ENCODE measurements at regions not wholly inside any gene's neighbourhood (a gene's known extent, or its start where the extent isn't known, plus 50 kb on each side); places are given as distances from the start of the nearest gene placed in this dataset.

DNA sequence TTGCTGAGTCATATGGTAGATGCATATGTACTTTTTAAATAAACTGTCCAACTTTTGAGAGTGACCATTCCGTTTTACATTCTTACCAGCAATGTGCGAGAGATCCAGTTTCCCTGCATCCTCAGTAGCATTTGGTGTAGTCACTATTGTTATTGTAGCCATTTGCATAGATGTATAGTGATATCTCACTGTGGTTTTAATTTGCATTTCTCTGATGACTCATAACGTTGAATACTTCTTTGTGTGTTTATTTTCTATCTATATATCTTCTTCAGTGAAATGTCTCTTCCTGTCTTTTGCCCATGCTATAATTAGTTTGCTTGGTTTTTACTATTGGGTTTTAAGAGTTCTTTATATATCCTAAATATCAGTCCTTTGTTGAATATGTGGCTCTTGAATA, 255.7 kb upstream of the GRM7 start:
- Histone ChIP-seq H3K36me3 (ENCODE audit: control insufficient read depth in 2 of 2, insufficient read depth in 2 of 2, low read length in 2 of 2) (no peaks in the 10 kb centered on the region), H3K9ac (ENCODE audit: low read depth in 1 of 2, low read length in 2 of 2) (no peak overlapping the region), H3K4me1 (ENCODE audit: control insufficient read depth in 2 of 2, insufficient read depth in 2 of 2, low read length in 2 of 2) (peaks cover 0 to 4% of the 10 kb centered on the region in 2 donors), H3K27me3 (ENCODE audit: control insufficient read depth in 2 of 2, insufficient read depth in 2 of 2, low read length in 2 of 2) (no peaks in the 10 kb centered on the region), H3K4me3 (ENCODE audit: low read length in 2 of 2) (no peak overlapping the region), H3K27ac (ENCODE audit: low read depth in 2 of 2, low read length in 2 of 2) (no peak overlapping the region), H3K9me3 (ENCODE audit: control insufficient read depth in 2 of 2, low read length in 2 of 2) (no peaks in the 10 kb centered on the region)

DNA sequence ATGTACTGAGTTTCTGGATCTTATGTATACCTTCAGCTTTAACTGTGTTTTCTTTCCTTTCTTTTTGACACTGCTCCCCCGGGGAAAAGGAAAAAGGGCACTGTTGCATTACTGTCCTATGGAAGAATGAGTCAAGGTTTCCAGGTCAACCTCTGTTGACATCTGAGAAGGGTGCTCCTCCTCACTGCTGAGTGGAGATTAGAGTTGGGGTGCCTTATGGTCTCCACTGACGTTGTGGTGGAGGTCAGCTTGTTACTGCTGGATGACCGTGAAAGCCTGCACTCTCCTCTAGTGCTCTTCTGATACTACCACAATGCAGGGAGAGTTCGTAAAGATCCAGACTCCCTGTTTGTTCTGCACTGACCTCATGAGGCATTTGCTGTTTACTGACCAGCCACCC, 252.1 kb upstream of the GRM7 start:
- Histone ChIP-seq H3K4me3 (ENCODE audit: low read length in 2 of 2) (no peak overlapping the region), H3K27me3 (ENCODE audit: control insufficient read depth in 2 of 2, insufficient read depth in 2 of 2, low read length in 2 of 2) (no peaks in the 10 kb centered on the region), H3K36me3 (ENCODE audit: control insufficient read depth in 2 of 2, insufficient read depth in 2 of 2, low read length in 2 of 2) (no peaks in the 10 kb centered on the region), H3K9ac (ENCODE audit: low read depth in 1 of 2, low read length in 2 of 2) (no peak overlapping the region), H3K4me1 (ENCODE audit: control insufficient read depth in 2 of 2, insufficient read depth in 2 of 2, low read length in 2 of 2) (peaks cover 0 to 4% of the 10 kb centered on the region in 2 donors), H3K27ac (ENCODE audit: low read depth in 2 of 2, low read length in 2 of 2) (no peak overlapping the region), H3K9me3 (ENCODE audit: control insufficient read depth in 2 of 2, low read length in 2 of 2) (no peaks in the 10 kb centered on the region)

DNA sequence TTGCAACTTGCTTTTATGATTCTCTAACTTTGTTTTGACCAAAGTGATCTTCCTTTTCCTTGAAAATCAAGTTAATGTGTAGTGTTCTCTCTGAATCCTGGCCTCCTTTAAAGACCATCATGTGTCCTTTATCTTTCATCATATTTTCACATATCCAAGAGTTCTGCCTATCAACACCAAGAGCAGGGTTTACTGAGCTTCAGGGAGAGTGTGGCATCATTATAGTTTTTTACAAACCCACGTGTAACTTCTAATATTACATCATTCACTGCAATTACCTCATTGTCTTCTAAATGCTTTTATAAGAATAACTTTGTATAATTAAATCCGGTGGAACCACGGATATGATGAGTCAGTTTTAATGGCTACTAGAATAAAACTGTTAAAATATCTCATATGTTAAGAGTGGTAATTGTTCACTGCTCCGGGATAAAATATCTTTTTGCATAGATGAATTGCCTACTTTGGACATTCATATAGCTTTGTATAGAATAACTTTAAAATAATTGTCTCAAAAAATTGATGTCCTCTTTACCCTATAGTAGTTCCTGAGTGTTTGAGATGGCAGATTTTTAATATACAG, 248.8 kb upstream of the GRM7 start:
- H3K27me3 ChIP-seq (ENCODE audit: control insufficient read depth in 2 of 2, insufficient read depth in 2 of 2, low read length in 2 of 2), result no peaks in the 10 kb centered on the region
- no peak overlapping the region for H3K27ac ChIP-seq (ENCODE audit: low read depth in 2 of 2, low read length in 2 of 2)
- H3K4me3 ChIP-seq (ENCODE audit: low read length in 2 of 2), result no peak overlapping the region
- no peaks in the 10 kb centered on the region for H3K9me3 ChIP-seq (ENCODE audit: control insufficient read depth in 2 of 2, low read length in 2 of 2)
- H3K9ac ChIP-seq (ENCODE audit: low read depth in 1 of 2, low read length in 2 of 2), result no peak overlapping the region
- peaks cover 0 to 4% of the 10 kb centered on the region in 2 donors for H3K4me1 ChIP-seq (ENCODE audit: control insufficient read depth in 2 of 2, insufficient read depth in 2 of 2, low read length in 2 of 2)
- H3K36me3 ChIP-seq (ENCODE audit: control insufficient read depth in 2 of 2, insufficient read depth in 2 of 2, low read length in 2 of 2), result no peaks in the 10 kb centered on the region

DNA sequence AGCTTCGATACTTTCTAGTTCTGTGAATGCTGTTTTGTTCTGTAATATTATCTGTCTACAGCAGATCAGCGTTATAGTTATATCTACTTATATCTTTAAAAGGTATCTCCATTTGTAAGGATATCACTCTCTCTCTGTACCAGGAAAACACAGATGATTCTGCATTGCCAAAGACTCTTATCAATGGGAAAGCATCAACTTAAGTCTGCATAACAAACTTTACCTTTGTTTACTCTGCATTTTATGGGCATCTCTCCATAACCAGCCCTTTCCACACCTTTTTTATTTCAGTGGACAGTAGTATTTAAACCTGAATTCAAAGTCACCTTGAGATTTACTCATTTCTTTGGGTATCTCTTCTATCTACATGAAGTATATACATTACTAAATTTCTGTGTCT, 238.7 kb upstream of the GRM7 start:
- no peak overlapping the region for H3K9ac ChIP-seq (ENCODE audit: low read depth in 1 of 2, low read length in 2 of 2)
- no peaks in the 10 kb centered on the region for H3K9me3 ChIP-seq (ENCODE audit: control insufficient read depth in 2 of 2, low read length in 2 of 2)
- H3K4me3 ChIP-seq (ENCODE audit: low read length in 2 of 2), result no peak overlapping the region
- no peaks in the 10 kb centered on the region for H3K36me3 ChIP-seq (ENCODE audit: control insufficient read depth in 2 of 2, insufficient read depth in 2 of 2, low read length in 2 of 2)
- no peak overlapping the region for H3K27ac ChIP-seq (ENCODE audit: low read depth in 2 of 2, low read length in 2 of 2)
- H3K4me1 ChIP-seq (ENCODE audit: control insufficient read depth in 2 of 2, insufficient read depth in 2 of 2, low read length in 2 of 2), result peaks cover 0 to 6% of the 10 kb centered on the region in 2 donors
- no peaks in the 10 kb centered on the region for H3K27me3 ChIP-seq (ENCODE audit: control insufficient read depth in 2 of 2, insufficient read depth in 2 of 2, low read length in 2 of 2)

DNA sequence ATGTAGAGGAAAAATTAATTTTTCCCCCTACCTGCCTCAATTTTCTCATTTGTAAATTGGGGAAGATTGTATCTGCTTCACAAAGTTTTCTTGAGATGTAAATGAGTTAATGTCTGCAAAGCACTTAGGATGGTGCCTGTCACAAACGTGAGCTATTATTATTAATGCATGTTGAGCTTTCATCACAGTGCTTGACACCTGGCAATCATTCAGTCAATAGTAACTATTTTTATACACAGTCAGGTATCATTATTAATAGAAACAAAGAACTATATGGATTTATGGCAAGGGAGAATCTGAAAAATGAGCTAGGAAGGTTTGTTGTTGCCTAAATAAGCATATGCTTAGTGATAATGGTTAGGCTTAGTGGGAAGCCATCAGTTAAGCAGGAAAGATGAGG, 238.2 kb upstream of the GRM7 start:
- peaks cover 0 to 6% of the 10 kb centered on the region in 2 donors for H3K4me1 ChIP-seq (ENCODE audit: control insufficient read depth in 2 of 2, insufficient read depth in 2 of 2, low read length in 2 of 2)
- no peak overlapping the region for H3K4me3 ChIP-seq (ENCODE audit: low read length in 2 of 2)
- no peaks in the 10 kb centered on the region for H3K27me3 ChIP-seq (ENCODE audit: control insufficient read depth in 2 of 2, insufficient read depth in 2 of 2, low read length in 2 of 2)
- H3K9ac ChIP-seq (ENCODE audit: low read depth in 1 of 2, low read length in 2 of 2), result no peak overlapping the region
- no peak overlapping the region for H3K27ac ChIP-seq (ENCODE audit: low read depth in 2 of 2, low read length in 2 of 2)
- H3K36me3 ChIP-seq (ENCODE audit: control insufficient read depth in 2 of 2, insufficient read depth in 2 of 2, low read length in 2 of 2), result no peaks in the 10 kb centered on the region
- no peaks in the 10 kb centered on the region for H3K9me3 ChIP-seq (ENCODE audit: control insufficient read depth in 2 of 2, low read length in 2 of 2)

DNA sequence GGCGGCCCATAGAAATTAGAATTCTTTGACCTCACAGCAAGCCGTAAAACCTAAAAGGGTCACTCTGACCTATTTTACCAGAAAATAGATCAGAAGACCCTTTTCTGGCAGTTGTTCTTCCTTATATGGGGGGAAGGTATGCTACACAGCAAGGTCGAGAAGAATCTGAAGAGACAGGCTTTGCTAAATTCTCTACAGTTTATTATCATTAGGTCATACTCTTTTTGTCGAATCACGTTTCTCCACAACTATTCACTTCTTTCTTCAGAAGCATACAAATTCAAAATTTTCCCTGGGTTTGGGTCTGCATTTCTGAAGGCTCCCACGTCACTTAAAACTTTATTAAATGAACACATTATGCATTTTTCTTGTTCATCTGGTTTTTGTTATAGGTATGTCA, 229.5 kb upstream of the GRM7 start:
- Histone ChIP-seq H3K27ac (ENCODE audit: low read depth in 2 of 2, low read length in 2 of 2) (no peak overlapping the region), H3K4me3 (ENCODE audit: low read length in 2 of 2) (no peak overlapping the region), H3K27me3 (ENCODE audit: control insufficient read depth in 2 of 2, insufficient read depth in 2 of 2, low read length in 2 of 2) (no peaks in the 10 kb centered on the region), H3K36me3 (ENCODE audit: control insufficient read depth in 2 of 2, insufficient read depth in 2 of 2, low read length in 2 of 2) (no peaks in the 10 kb centered on the region), H3K9me3 (ENCODE audit: control insufficient read depth in 2 of 2, low read length in 2 of 2) (no peaks in the 10 kb centered on the region), H3K4me1 (ENCODE audit: control insufficient read depth in 2 of 2, insufficient read depth in 2 of 2, low read length in 2 of 2) (no peaks in the 10 kb centered on the region), H3K9ac (ENCODE audit: low read depth in 1 of 2, low read length in 2 of 2) (no peak overlapping the region)

DNA sequence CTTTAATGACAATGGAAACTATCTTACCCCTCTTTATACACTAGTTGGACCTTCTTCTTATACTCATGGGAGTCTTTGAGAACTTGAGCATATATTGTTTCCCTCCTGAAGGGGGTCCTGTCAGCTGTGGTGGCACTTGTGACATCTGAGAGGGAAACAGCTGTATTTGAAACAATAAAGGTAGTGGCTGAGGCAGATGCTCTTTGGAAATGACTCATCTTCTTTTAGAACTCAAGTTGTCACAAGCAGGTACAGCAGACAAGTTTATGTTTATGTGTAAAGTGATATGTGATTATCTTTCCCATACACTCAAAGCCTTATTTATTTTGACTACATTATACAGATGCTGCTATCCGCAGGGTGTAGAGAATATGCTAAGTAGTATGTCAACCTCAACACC, 220.0 kb upstream of the GRM7 start:
- H3K4me3 ChIP-seq (ENCODE audit: low read length in 2 of 2), result no peak overlapping the region
- H3K27ac ChIP-seq (ENCODE audit: low read depth in 2 of 2, low read length in 2 of 2), result no peak overlapping the region
- no peaks in the 10 kb centered on the region for H3K4me1 ChIP-seq (ENCODE audit: control insufficient read depth in 2 of 2, insufficient read depth in 2 of 2, low read length in 2 of 2)
- H3K36me3 ChIP-seq (ENCODE audit: control insufficient read depth in 2 of 2, insufficient read depth in 2 of 2, low read length in 2 of 2), result no peaks in the 10 kb centered on the region
- no peaks in the 10 kb centered on the region for H3K9me3 ChIP-seq (ENCODE audit: control insufficient read depth in 2 of 2, low read length in 2 of 2)
- H3K27me3 ChIP-seq (ENCODE audit: control insufficient read depth in 2 of 2, insufficient read depth in 2 of 2, low read length in 2 of 2), result no peaks in the 10 kb centered on the region
- no peak overlapping the region for H3K9ac ChIP-seq (ENCODE audit: low read depth in 1 of 2, low read length in 2 of 2)

DNA sequence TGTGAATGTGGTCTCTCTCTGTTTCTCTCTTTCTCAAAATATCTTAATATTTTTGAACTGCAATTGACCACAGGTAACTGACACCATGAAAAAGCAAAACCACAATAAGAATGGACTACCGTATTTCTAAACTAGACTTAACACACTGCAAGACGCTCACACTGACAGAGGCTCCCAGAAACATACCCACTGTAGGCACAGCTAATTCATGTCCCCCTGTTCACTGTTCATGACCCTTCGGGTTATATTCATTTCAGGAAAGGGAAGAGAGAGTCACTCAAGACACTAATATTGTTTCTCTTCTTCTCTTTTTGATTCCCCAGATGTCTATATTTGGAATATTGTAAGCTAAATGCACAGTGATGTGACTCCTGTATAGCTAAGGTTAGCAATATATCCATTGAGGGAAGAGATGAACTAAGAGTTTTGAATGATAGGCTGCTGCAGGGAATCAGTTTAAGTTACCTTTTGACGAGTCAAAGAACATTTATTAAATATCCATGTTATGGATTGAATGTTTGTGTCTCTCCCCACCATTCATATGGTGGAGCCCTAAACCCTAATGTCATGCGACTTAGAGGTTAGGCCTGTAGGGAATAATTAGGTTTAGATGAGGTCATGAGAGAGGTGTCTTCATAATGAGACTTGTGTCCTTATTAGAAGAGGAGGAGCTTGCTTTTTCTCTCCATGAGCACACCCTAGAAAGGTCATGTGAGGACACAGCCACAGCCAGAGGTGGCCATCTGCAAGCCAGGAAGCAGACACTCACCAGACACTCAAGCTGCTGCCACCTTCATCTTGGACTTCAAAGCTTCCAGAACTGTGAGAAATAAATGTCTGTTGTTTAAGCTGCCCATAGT, 216.6 kb upstream of the GRM7 start:
- no peaks in the 10 kb centered on the region for H3K36me3 ChIP-seq (ENCODE audit: control insufficient read depth in 2 of 2, insufficient read depth in 2 of 2, low read length in 2 of 2)
- no peak overlapping the region for H3K4me3 ChIP-seq (ENCODE audit: low read length in 2 of 2)
- no peaks in the 10 kb centered on the region for H3K4me1 ChIP-seq (ENCODE audit: control insufficient read depth in 2 of 2, insufficient read depth in 2 of 2, low read length in 2 of 2)
- no peaks in the 10 kb centered on the region for H3K27me3 ChIP-seq (ENCODE audit: control insufficient read depth in 2 of 2, insufficient read depth in 2 of 2, low read length in 2 of 2)
- no peaks in the 10 kb centered on the region for H3K9me3 ChIP-seq (ENCODE audit: control insufficient read depth in 2 of 2, low read length in 2 of 2)
- no peak overlapping the region for H3K9ac ChIP-seq (ENCODE audit: low read depth in 1 of 2, low read length in 2 of 2)
- no peak overlapping the region for H3K27ac ChIP-seq (ENCODE audit: low read depth in 2 of 2, low read length in 2 of 2)

DNA sequence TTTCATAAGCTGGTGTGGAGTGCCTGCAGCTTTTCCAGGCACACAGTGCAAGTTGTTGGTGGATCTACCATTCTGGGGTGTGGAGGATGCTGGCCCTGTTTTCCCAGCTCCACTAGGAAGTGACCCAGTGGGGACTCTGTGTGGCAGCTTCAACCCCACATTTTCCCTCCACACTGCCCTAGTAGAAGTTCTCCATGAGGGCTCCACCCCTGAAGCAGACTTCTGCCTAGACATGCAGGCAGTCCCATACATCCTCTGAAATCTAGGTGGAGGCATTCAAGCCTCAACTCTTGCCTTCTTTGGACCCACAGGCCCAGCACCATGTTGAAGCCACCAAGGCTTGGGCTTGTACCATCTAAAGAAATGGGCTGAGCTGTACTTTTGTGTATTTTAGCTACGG, 206.2 kb upstream of the GRM7 start:
- Histone ChIP-seq H3K9me3 (ENCODE audit: control insufficient read depth in 2 of 2, low read length in 2 of 2) (peaks cover 0 to 10% of the 10 kb centered on the region in 2 donors), H3K4me3 (ENCODE audit: low read length in 2 of 2) (no peak overlapping the region), H3K4me1 (ENCODE audit: control insufficient read depth in 2 of 2, insufficient read depth in 2 of 2, low read length in 2 of 2) (peaks cover 0 to 2% of the 10 kb centered on the region in 2 donors), H3K36me3 (ENCODE audit: control insufficient read depth in 2 of 2, insufficient read depth in 2 of 2, low read length in 2 of 2) (no peaks in the 10 kb centered on the region), H3K9ac (ENCODE audit: low read depth in 1 of 2, low read length in 2 of 2) (no peak overlapping the region), H3K27ac (ENCODE audit: low read depth in 2 of 2, low read length in 2 of 2) (no peak overlapping the region), H3K27me3 (ENCODE audit: control insufficient read depth in 2 of 2, insufficient read depth in 2 of 2, low read length in 2 of 2) (no peaks in the 10 kb centered on the region)

DNA sequence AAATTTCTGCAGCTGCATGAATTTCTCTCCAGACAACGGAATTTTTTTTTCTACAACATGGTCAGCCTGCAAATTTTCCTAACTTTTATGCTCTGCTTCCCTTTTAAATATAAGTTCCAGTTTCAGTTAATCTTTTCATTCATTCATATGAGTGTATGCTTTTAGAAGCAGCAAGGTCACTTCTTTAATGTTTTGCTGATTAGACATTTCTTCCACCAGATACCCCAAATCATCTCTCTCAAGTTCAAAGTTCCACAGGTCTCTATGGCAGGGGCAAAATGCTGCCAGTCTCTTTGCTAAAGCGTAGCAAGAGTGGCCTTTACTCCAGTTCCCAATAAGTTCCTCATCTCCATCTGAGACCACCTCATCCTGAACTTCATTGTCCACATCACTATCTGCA, 205.6 kb upstream of the GRM7 start:
- no peaks in the 10 kb centered on the region for H3K36me3 ChIP-seq (ENCODE audit: control insufficient read depth in 2 of 2, insufficient read depth in 2 of 2, low read length in 2 of 2)
- no peak overlapping the region for H3K4me3 ChIP-seq (ENCODE audit: low read length in 2 of 2)
- H3K9me3 ChIP-seq (ENCODE audit: control insufficient read depth in 2 of 2, low read length in 2 of 2), result peaks cover 2 to 10% of the 10 kb centered on the region in 2 donors
- peaks cover 0 to 2% of the 10 kb centered on the region in 2 donors for H3K4me1 ChIP-seq (ENCODE audit: control insufficient read depth in 2 of 2, insufficient read depth in 2 of 2, low read length in 2 of 2)
- no peak overlapping the region for H3K9ac ChIP-seq (ENCODE audit: low read depth in 1 of 2, low read length in 2 of 2)
- no peaks in the 10 kb centered on the region for H3K27me3 ChIP-seq (ENCODE audit: control insufficient read depth in 2 of 2, insufficient read depth in 2 of 2, low read length in 2 of 2)
- H3K27ac ChIP-seq (ENCODE audit: low read depth in 2 of 2, low read length in 2 of 2), result no peak overlapping the region

All from mucosa of rectum (tissue), 2 donors.